A673 (cell line): ENCODE measurements at regions not wholly inside any gene's neighbourhood (a gene's known extent, or its start where the extent isn't known, plus 50 kb on each side); places are given as distances from the start of the nearest gene placed in this dataset.

ENCODE experiments used
- CTCF ChIP-seq: fragments of 300-800, 200-600 bp; sonication (generic); conservative IDR thresholded peaks from 2 replicates; pipeline ENCODE4 v1.5.1; 2017; ENCODE audit warnings: low read depth, mild to moderate bottlenecking, antibody characterized with exemption, low read length, moderate library complexity, mixed read lengths
- EZH2 ChIP-seq: fragments of 200-600 bp; sonication (generic); IDR thresholded peaks from 2 replicates; pipeline ENCODE4 v1.6.1; 2017; ENCODE audit warnings: borderline replicate concordance, low read depth, mild to moderate bottlenecking, mixed read lengths, antibody characterized with exemption, low read length; ENCODE audit not compliant: poor library complexity, severe bottlenecking

- TF ChIP-seq CTCF (no peak), EZH2 (no peak)
Observed at GRCh38 chr10:118842843-118843624, 88.3 kb upstream of the CACUL1 start.
